GM23338 (cell line): ENCODE measurements at regions not wholly inside any gene's neighbourhood (a gene's known extent, or its start where the extent isn't known, plus 50 kb on each side); places are given as distances from the start of the nearest gene placed in this dataset.

Source experiments
- ATAC-seq: fragments of 200-7000 bp; cut with Tn5 transposase; 3 replicates; pipeline ENCODE4 v1.9.1; 2020
- DNase-seq: peaks from one replicate; pipeline ENCODE4 v3.0.0-alpha.2; 2015; ENCODE audit warnings: low spot score
- H2AFZ ChIP-seq: fragments of 200-600 bp; sonication (generic); 2 replicates; pipeline ENCODE4 v1.8.0; 2016; ENCODE audit warnings: antibody characterized with exemption, mild to moderate bottlenecking, moderate library complexity
- H3F3A ChIP-seq: fragments of 200-600 bp; sonication (generic); replicated peaks from 2 replicates; pipeline ENCODE4 v1.8.0; 2017; ENCODE audit warnings: antibody characterized with exemption, mixed run types, low read depth
- H3K27ac ChIP-seq: fragments of 200-600 bp; sonication (generic); 2 replicates; pipeline ENCODE4 v1.6.1; 2016; ENCODE audit warnings: low read depth
- H3K27me3 ChIP-seq: fragments of 200-600 bp; sonication (generic); 2 replicates; pipeline ENCODE4 v1.8.0; 2016; ENCODE audit warnings: mild to moderate bottlenecking, mixed run types, moderate library complexity; ENCODE audit not compliant: insufficient read depth
- H3K36me3 ChIP-seq: fragments of 200-600 bp; sonication (generic); 2 replicates; pipeline ENCODE4 v1.8.0; 2016; ENCODE audit warnings: mild to moderate bottlenecking; ENCODE audit not compliant: insufficient read depth
- H3K4me1 ChIP-seq: fragments of 200-600 bp; sonication (generic); 2 replicates; pipeline ENCODE4 v1.8.0; 2016; ENCODE audit warnings: mild to moderate bottlenecking, moderate library complexity; ENCODE audit not compliant: insufficient read depth
- H3K4me2 ChIP-seq: fragments of 200-600 bp; sonication (generic); 2 replicates; pipeline ENCODE4 v1.7.1; 2017; ENCODE audit warnings: mixed run types
- H3K4me3 ChIP-seq: fragments of 200-600 bp; sonication (generic); 2 replicates; pipeline ENCODE4 v1.6.1; 2016; ENCODE audit warnings: mixed run types
- H3K79me2 ChIP-seq: fragments of 200-600 bp; sonication (generic); replicated peaks from 2 replicates; pipeline ENCODE4 v1.8.0; 2017; ENCODE audit warnings: mild to moderate bottlenecking; ENCODE audit not compliant: insufficient read depth
- H3K9me2 ChIP-seq: fragments of 200-600 bp; sonication (generic); 2 replicates; pipeline ENCODE4 v1.8.0; 2017; ENCODE audit not compliant: insufficient read depth
- H4K20me1 ChIP-seq: fragments of 200-600 bp; sonication (generic); replicated peaks from 2 replicates; pipeline ENCODE4 v1.8.0; 2017; ENCODE audit warnings: mild to moderate bottlenecking; ENCODE audit not compliant: insufficient read depth
- H3K27ac Mint-ChIP-seq: 2 replicates; pipeline ENCODE4 v1.8.0; 2020; ENCODE audit warnings: inconsistent platforms, mild to moderate bottlenecking, moderate library complexity, mixed read lengths
- H3K27me3 Mint-ChIP-seq: 3 replicates; pipeline ENCODE4 v1.8.0; 2022; ENCODE audit warnings: low read depth, mild to moderate bottlenecking, moderate library complexity, mixed read lengths, inconsistent platforms; ENCODE audit not compliant: insufficient read depth, poor library complexity
- H3K36me3 Mint-ChIP-seq: 3 replicates; pipeline ENCODE4 v1.8.0; 2021; ENCODE audit warnings: low read depth, mild to moderate bottlenecking, inconsistent platforms, moderate library complexity, mixed read lengths
- H3K4me1 Mint-ChIP-seq: 3 replicates; pipeline ENCODE4 v1.8.0; 2020; ENCODE audit warnings: mild to moderate bottlenecking, inconsistent platforms, mixed read lengths
- H3K4me3 Mint-ChIP-seq: 3 replicates; pipeline ENCODE4 v1.8.0; 2021; ENCODE audit warnings: moderate library complexity, mild to moderate bottlenecking, inconsistent platforms, mixed read lengths
- H3K9me3 Mint-ChIP-seq: 3 replicates; pipeline ENCODE4 v1.8.0; 2020; ENCODE audit warnings: moderate library complexity, mild to moderate bottlenecking, inconsistent platforms, mixed read lengths
- CREB1 ChIP-seq: fragments of 250-450 bp; sonication (Bioruptor Pico); IDR thresholded peaks from 2 replicates; pipeline ENCODE4 v1.5.0; 2020; ENCODE audit warnings: low read depth, mild to moderate bottlenecking, moderate library complexity
- CTCF ChIP-seq, 2 experiments: fragments of 200-600 bp in 1 of 2; sonication (generic) in 1 of 2; conservative IDR thresholded peaks; 2 replicates each; pipeline versions ENCODE4 v1.5.1 to v1.6.1; 2016 to 2017; ENCODE audit warnings: antibody characterized with exemption in 2 of 2, low read depth in 2 of 2, mild to moderate bottlenecking in 2 of 2, moderate library complexity in 1 of 2
- EZH2 ChIP-seq: fragments of 200-600 bp; sonication (generic); IDR thresholded peaks from one replicate; pipeline ENCODE4 v1.8.0; 2017; ENCODE audit warnings: antibody characterized with exemption, mild to moderate bottlenecking, low read depth; ENCODE audit not compliant: unreplicated experiment
- EZH2phosphoT487 ChIP-seq: fragments of 200-600 bp; sonication (generic); IDR thresholded peaks from one replicate; pipeline ENCODE4 v1.8.1; 2018; ENCODE audit warnings: antibody characterized with exemption; ENCODE audit not compliant: unreplicated experiment
- JUNB ChIP-seq: IDR thresholded peaks from one replicate; pipeline ENCODE4 v1.6.1; 2016; ENCODE audit warnings: antibody characterized with exemption; ENCODE audit not compliant: unreplicated experiment
- NANOG ChIP-seq: IDR thresholded peaks from 2 replicates; pipeline ENCODE4 v1.6.1; 2016; ENCODE audit warnings: antibody characterized with exemption, borderline replicate concordance
- POLR2AphosphoS5 ChIP-seq: IDR thresholded peaks from 2 replicates; pipeline ENCODE4 v1.6.1; 2016; ENCODE audit warnings: antibody characterized with exemption, low read depth
- STAT1 ChIP-seq: IDR thresholded peaks from one replicate; pipeline ENCODE4 v1.6.1; 2016; ENCODE audit warnings: antibody characterized with exemption; ENCODE audit not compliant: unreplicated experiment
- ZNF114 ChIP-seq: fragments of 250-450 bp; sonication (Bioruptor Pico); IDR thresholded peaks from 2 replicates; pipeline ENCODE4 v1.5.0; 2020; ENCODE audit warnings: mild to moderate bottlenecking, moderate library complexity
- ZNF331 ChIP-seq: fragments of 250-450 bp; sonication (Bioruptor Pico); IDR thresholded peaks from 2 replicates; pipeline ENCODE4 v1.5.0; 2020; ENCODE audit warnings: low read depth, mild to moderate bottlenecking, moderate library complexity
- TF ChIP-seq, protein P1 (sequence below): IDR thresholded peaks from 2 replicates; pipeline ENCODE4 v1.6.1; 2016; ENCODE audit warnings: antibody characterized with exemption
- TF ChIP-seq, protein P2 (sequence below): fragments of 250-450 bp; sonication (Bioruptor Pico); IDR thresholded peaks from 2 replicates; pipeline ENCODE4 v1.5.0; 2020; ENCODE audit warnings: mild to moderate bottlenecking, moderate library complexity
- TF ChIP-seq, protein P3 (sequence below): IDR thresholded peaks from one replicate; pipeline ENCODE4 v1.6.1; 2018; ENCODE audit warnings: antibody characterized with exemption; ENCODE audit not compliant: unreplicated experiment

- no peak for ATAC-seq
- no peaks in the 10 kb centered on the region for H3K27me3 ChIP-seq
- TF ChIP-seq, protein P1, sequence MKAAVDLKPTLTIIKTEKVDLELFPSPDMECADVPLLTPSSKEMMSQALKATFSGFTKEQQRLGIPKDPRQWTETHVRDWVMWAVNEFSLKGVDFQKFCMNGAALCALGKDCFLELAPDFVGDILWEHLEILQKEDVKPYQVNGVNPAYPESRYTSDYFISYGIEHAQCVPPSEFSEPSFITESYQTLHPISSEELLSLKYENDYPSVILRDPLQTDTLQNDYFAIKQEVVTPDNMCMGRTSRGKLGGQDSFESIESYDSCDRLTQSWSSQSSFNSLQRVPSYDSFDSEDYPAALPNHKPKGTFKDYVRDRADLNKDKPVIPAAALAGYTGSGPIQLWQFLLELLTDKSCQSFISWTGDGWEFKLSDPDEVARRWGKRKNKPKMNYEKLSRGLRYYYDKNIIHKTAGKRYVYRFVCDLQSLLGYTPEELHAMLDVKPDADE: no peak
- TF ChIP-seq CTCF (conservative IDR thresholded peaks at IDR 0.05; ENCODE audit: low read depth in 2 of 2) (no peak), POLR2AphosphoS5 (no peak), CREB1 (no peak), ZNF114 (CRISPR knock-in tag) (no peak), STAT1 (no peak), EZH2phosphoT487 (no peak), JUNB (no peak), ZNF331 (no peak), NANOG (no peak), EZH2 (no peak)
- TF ChIP-seq, protein P2, sequence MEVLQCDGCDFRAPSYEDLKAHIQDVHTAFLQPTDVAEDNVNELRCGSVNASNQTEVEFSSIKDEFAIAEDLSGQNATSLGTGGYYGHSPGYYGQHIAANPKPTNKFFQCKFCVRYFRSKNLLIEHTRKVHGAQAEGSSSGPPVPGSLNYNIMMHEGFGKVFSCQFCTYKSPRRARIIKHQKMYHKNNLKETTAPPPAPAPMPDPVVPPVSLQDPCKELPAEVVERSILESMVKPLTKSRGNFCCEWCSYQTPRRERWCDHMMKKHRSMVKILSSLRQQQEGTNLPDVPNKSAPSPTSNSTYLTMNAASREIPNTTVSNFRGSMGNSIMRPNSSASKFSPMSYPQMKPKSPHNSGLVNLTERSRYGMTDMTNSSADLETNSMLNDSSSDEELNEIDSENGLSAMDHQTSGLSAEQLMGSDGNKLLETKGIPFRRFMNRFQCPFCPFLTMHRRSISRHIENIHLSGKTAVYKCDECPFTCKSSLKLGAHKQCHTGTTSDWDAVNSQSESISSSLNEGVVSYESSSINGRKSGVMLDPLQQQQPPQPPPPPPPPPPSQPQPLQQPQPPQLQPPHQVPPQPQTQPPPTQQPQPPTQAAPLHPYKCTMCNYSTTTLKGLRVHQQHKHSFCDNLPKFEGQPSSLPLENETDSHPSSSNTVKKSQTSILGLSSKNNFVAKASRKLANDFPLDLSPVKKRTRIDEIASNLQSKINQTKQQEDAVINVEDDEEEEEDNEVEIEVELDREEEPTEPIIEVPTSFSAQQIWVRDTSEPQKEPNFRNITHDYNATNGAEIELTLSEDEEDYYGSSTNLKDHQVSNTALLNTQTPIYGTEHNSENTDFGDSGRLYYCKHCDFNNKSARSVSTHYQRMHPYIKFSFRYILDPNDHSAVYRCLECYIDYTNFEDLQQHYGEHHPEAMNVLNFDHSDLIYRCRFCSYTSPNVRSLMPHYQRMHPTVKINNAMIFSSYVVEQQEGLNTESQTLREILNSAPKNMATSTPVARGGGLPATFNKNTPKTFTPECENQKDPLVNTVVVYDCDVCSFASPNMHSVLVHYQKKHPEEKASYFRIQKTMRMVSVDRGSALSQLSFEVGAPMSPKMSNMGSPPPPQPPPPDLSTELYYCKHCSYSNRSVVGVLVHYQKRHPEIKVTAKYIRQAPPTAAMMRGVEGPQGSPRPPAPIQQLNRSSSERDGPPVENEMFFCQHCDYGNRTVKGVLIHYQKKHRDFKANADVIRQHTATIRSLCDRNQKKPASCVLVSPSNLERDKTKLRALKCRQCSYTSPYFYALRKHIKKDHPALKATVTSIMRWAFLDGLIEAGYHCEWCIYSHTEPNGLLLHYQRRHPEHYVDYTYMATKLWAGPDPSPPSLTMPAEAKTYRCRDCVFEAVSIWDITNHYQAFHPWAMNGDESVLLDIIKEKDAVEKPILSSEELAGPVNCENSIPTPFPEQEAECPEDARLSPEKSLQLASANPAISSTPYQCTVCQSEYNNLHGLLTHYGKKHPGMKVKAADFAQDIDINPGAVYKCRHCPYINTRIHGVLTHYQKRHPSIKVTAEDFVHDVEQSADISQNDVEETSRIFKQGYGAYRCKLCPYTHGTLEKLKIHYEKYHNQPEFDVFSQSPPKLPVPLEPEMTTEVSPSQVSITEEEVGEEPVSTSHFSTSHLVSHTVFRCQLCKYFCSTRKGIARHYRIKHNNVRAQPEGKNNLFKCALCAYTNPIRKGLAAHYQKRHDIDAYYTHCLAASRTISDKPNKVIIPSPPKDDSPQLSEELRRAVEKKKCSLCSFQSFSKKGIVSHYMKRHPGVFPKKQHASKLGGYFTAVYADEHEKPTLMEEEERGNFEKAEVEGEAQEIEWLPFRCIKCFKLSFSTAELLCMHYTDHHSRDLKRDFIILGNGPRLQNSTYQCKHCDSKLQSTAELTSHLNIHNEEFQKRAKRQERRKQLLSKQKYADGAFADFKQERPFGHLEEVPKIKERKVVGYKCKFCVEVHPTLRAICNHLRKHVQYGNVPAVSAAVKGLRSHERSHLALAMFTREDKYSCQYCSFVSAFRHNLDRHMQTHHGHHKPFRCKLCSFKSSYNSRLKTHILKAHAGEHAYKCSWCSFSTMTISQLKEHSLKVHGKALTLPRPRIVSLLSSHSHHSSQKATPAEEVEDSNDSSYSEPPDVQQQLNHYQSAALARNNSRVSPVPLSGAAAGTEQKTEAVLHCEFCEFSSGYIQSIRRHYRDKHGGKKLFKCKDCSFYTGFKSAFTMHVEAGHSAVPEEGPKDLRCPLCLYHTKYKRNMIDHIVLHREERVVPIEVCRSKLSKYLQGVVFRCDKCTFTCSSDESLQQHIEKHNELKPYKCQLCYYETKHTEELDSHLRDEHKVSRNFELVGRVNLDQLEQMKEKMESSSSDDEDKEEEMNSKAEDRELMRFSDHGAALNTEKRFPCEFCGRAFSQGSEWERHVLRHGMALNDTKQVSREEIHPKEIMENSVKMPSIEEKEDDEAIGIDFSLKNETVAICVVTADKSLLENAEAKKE (CRISPR knock-in tag): no peak
- TF ChIP-seq, protein P3, sequence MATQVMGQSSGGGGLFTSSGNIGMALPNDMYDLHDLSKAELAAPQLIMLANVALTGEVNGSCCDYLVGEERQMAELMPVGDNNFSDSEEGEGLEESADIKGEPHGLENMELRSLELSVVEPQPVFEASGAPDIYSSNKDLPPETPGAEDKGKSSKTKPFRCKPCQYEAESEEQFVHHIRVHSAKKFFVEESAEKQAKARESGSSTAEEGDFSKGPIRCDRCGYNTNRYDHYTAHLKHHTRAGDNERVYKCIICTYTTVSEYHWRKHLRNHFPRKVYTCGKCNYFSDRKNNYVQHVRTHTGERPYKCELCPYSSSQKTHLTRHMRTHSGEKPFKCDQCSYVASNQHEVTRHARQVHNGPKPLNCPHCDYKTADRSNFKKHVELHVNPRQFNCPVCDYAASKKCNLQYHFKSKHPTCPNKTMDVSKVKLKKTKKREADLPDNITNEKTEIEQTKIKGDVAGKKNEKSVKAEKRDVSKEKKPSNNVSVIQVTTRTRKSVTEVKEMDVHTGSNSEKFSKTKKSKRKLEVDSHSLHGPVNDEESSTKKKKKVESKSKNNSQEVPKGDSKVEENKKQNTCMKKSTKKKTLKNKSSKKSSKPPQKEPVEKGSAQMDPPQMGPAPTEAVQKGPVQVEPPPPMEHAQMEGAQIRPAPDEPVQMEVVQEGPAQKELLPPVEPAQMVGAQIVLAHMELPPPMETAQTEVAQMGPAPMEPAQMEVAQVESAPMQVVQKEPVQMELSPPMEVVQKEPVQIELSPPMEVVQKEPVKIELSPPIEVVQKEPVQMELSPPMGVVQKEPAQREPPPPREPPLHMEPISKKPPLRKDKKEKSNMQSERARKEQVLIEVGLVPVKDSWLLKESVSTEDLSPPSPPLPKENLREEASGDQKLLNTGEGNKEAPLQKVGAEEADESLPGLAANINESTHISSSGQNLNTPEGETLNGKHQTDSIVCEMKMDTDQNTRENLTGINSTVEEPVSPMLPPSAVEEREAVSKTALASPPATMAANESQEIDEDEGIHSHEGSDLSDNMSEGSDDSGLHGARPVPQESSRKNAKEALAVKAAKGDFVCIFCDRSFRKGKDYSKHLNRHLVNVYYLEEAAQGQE: no peak
- no peaks in the 10 kb centered on the region for H3K36me3 Mint-ChIP-seq
- H3K9me2 ChIP-seq: no peaks in the 10 kb centered on the region
- H3K4me3 Mint-ChIP-seq: no peak overlapping the region
- H3K27ac Mint-ChIP-seq: no peak overlapping the region
- peaks cover 8% of the 10 kb centered on the region for H3K4me1 Mint-ChIP-seq
- H4K20me1 ChIP-seq: no peaks in the 10 kb centered on the region
- no peak overlapping the region for H2AFZ ChIP-seq
- H3K9me3 Mint-ChIP-seq: no peaks in the 10 kb centered on the region
- H3F3A ChIP-seq: no peaks in the 10 kb centered on the region
- peaks cover 4% of the 10 kb centered on the region for H3K4me1 ChIP-seq
- H3K4me3 ChIP-seq: no peak overlapping the region
- no peak overlapping the region for H3K27ac ChIP-seq
- H3K36me3 ChIP-seq: no peaks in the 10 kb centered on the region
- DNase-seq: no peak
- no peak overlapping the region for H3K4me2 ChIP-seq
- no peaks in the 10 kb centered on the region for H3K27me3 Mint-ChIP-seq
- H3K79me2 ChIP-seq: no peaks in the 10 kb centered on the region
These were observed 120.0 kb upstream of the OSR1 start for GRCh38 chr2:19478409-19478808.
